ENCODE measurements at regions not wholly inside any gene's neighbourhood (a gene's known extent, or its start where the extent isn't known, plus 50 kb on each side); places are given as distances from the start of the nearest gene placed in this dataset.

- no peak for DNase-seq (ENCODE audit: extremely low spot score, unreplicated experiment)
- no peak overlapping the region for H3K27ac Mint-ChIP-seq (ENCODE audit: unreplicated experiment)
These were observed 162.7 kb downstream of the AKR1D1 start for GRCh38 chr7:138238734-138239659.

GRCh38 chr7:138243430-138243829, 167.2 kb downstream of the AKR1D1 start:
- Mint-ChIP-seq H3K27me3 (ENCODE audit: unreplicated experiment) (no peaks in the 10 kb centered on the region), H3K4me3 (ENCODE audit: unreplicated experiment) (no peak overlapping the region), H3K9me3 (ENCODE audit: unreplicated experiment) (peaks cover 6% of the 10 kb centered on the region), H3K4me1 (ENCODE audit: unreplicated experiment) (peaks cover 36% of the 10 kb centered on the region), H3K36me3 (ENCODE audit: unreplicated experiment) (peaks cover 3% of the 10 kb centered on the region), H3K27ac (ENCODE audit: unreplicated experiment) (no peak overlapping the region)
- no peak for TF ChIP-seq CTCF (IDR thresholded peaks at IDR 0.05)
- DNase-seq (ENCODE audit: extremely low spot score, unreplicated experiment), result no peak

More at GRCh38 chr7:138238734-138239659, 162.7 kb downstream of the AKR1D1 start:
- no peaks in the 10 kb centered on the region for H3K36me3 Mint-ChIP-seq (ENCODE audit: unreplicated experiment)
- no peaks in the 10 kb centered on the region for H3K27me3 Mint-ChIP-seq (ENCODE audit: unreplicated experiment)
- H3K4me3 Mint-ChIP-seq (ENCODE audit: unreplicated experiment), result no peak overlapping the region
- peaks cover 11% of the 10 kb centered on the region for H3K4me1 Mint-ChIP-seq (ENCODE audit: unreplicated experiment)
- H3K9me3 Mint-ChIP-seq (ENCODE audit: unreplicated experiment), result no peaks in the 10 kb centered on the region
- no peak for TF ChIP-seq CTCF (IDR thresholded peaks at IDR 0.05)

GRCh38 chr7:138243836-138244235, 167.6 kb downstream of the AKR1D1 start:
- Mint-ChIP-seq H3K4me1 (ENCODE audit: unreplicated experiment) (peaks cover 36% of the 10 kb centered on the region), H3K9me3 (ENCODE audit: unreplicated experiment) (peaks cover 6% of the 10 kb centered on the region), H3K27me3 (ENCODE audit: unreplicated experiment) (no peaks in the 10 kb centered on the region), H3K27ac (ENCODE audit: unreplicated experiment) (no peak overlapping the region), H3K36me3 (ENCODE audit: unreplicated experiment) (peaks cover 3% of the 10 kb centered on the region), H3K4me3 (ENCODE audit: unreplicated experiment) (no peak overlapping the region)
- no peak for DNase-seq (ENCODE audit: extremely low spot score, unreplicated experiment)
- no peak for TF ChIP-seq CTCF (IDR thresholded peaks at IDR 0.05)

- DNase-seq (ENCODE audit: extremely low spot score, unreplicated experiment), result no peak
- no peak for TF ChIP-seq CTCF (IDR thresholded peaks at IDR 0.05)
- no peak overlapping the region for H3K27ac Mint-ChIP-seq (ENCODE audit: unreplicated experiment)
- no peak overlapping the region for H3K4me3 Mint-ChIP-seq (ENCODE audit: unreplicated experiment)
- H3K4me1 Mint-ChIP-seq (ENCODE audit: unreplicated experiment), result peaks cover 33% of the 10 kb centered on the region
- peaks cover 3% of the 10 kb centered on the region for H3K36me3 Mint-ChIP-seq (ENCODE audit: unreplicated experiment)
- peaks cover 6% of the 10 kb centered on the region for H3K9me3 Mint-ChIP-seq (ENCODE audit: unreplicated experiment)
- no peaks in the 10 kb centered on the region for H3K27me3 Mint-ChIP-seq (ENCODE audit: unreplicated experiment)
These were observed 168.3 kb downstream of the AKR1D1 start for GRCh38 chr7:138244606-138245005.

- no peaks in the 10 kb centered on the region for H3K27me3 Mint-ChIP-seq (ENCODE audit: unreplicated experiment)
- no peak for TF ChIP-seq CTCF (IDR thresholded peaks at IDR 0.05)
- H3K36me3 Mint-ChIP-seq (ENCODE audit: unreplicated experiment), result peaks cover 3% of the 10 kb centered on the region
- H3K27ac Mint-ChIP-seq (ENCODE audit: unreplicated experiment), result no peak overlapping the region
- H3K4me3 Mint-ChIP-seq (ENCODE audit: unreplicated experiment), result no peak overlapping the region
- DNase-seq (ENCODE audit: extremely low spot score, unreplicated experiment), result no peak
- H3K9me3 Mint-ChIP-seq (ENCODE audit: unreplicated experiment), result peaks cover 6% of the 10 kb centered on the region
- peaks cover 33% of the 10 kb centered on the region for H3K4me1 Mint-ChIP-seq (ENCODE audit: unreplicated experiment)
These were observed 169.0 kb downstream of the AKR1D1 start for GRCh38 chr7:138245216-138245615.
